ENCODE measurements at regions not wholly inside any gene's neighbourhood (a gene's known extent, or its start where the extent isn't known, plus 50 kb on each side); places are given as distances from the start of the nearest gene placed in this dataset.
A peak's percentile ranks its signal among the peaks of the same experiment; 100 is the strongest.

DNA sequence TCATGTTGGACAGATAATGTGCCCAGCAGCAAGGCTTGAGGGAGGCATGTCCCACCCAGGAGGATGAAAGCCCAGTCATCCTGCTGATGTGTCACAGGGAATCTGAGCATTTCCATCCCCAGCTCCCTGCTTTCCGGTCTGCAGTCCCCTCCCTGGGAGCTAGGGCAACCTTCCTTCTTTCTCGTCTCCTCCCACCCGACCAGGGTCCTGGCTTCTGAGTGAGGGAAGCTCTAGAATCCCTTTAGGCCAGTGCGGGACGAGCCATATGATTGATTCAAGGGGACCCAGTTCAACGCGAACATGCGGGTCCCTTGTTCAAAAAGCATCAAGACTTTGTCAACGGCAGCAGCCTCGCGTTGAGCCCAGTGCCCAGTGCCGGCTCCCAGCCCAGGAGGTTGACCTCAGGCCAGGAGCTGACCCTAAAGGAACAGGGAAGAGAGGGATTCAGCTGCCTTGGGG, 96.7 kb upstream of the TMPRSS2 start:
- Histone ChIP-seq H3F3A (ENCODE audit: low read depth) (no peaks in the 10 kb centered on the region), H2AFZ (replicated peaks) (no peak overlapping the region), H3K4me2 (no peak overlapping the region), H3K9ac (no peak overlapping the region), H3K79me2 (ENCODE audit: low read depth) (no peaks in the 10 kb centered on the region), H3K4me1 (peaks cover 6% of the 10 kb centered on the region), H3K9me3 (ENCODE audit: low read depth) (no peaks in the 10 kb centered on the region), H3K27ac (no peak overlapping the region), H4K20me1 (ENCODE audit: low read depth) (no peaks in the 10 kb centered on the region), H3K36me3 (no peaks in the 10 kb centered on the region), H3K4me3 (no peak overlapping the region), H3K27me3 (no peaks in the 10 kb centered on the region)
- Mint-ChIP-seq H3K9me3 (no peaks in the 10 kb centered on the region), H3K4me1 (peaks cover 6% of the 10 kb centered on the region), H3K27me3 (ENCODE audit: insufficient read depth, low read depth) (peaks cover 4% of the 10 kb centered on the region), H3K4me3 (no peak overlapping the region), H3K36me3 (no peaks in the 10 kb centered on the region), H3K27ac (no peak overlapping the region)
- DNase-seq (ENCODE audit: low spot score) = peak; percentile 27
- TF ChIP-seq, protein P1, sequence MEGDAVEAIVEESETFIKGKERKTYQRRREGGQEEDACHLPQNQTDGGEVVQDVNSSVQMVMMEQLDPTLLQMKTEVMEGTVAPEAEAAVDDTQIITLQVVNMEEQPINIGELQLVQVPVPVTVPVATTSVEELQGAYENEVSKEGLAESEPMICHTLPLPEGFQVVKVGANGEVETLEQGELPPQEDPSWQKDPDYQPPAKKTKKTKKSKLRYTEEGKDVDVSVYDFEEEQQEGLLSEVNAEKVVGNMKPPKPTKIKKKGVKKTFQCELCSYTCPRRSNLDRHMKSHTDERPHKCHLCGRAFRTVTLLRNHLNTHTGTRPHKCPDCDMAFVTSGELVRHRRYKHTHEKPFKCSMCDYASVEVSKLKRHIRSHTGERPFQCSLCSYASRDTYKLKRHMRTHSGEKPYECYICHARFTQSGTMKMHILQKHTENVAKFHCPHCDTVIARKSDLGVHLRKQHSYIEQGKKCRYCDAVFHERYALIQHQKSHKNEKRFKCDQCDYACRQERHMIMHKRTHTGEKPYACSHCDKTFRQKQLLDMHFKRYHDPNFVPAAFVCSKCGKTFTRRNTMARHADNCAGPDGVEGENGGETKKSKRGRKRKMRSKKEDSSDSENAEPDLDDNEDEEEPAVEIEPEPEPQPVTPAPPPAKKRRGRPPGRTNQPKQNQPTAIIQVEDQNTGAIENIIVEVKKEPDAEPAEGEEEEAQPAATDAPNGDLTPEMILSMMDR (IDR thresholded peaks at IDR 0.05) = no peak
- no peak for TF ChIP-seq EZH2phosphoT487 (IDR thresholded peaks at IDR 0.05)
- no peak for TF ChIP-seq EZH2 (IDR thresholded peaks at IDR 0.05)

DNA sequence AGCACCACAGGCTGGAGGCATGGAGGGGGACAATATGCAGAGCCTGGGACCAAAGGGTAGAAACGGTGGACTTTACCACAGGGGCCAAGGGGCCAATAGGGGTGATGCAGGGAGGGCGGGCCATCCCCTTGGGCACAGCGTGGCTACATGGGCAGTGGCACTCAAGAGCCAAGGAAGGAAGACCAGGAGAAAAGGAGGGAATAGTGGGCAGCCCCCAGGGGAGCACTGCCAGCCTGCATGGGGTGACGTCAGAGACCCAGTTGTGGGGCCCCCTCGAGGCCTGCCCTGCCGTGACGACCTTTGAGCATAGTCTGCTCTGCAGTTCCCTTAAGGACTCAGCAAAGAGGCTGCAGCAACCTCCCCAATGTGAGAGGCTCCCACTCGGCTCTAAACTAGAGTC, 95.5 kb upstream of the TMPRSS2 start:
- no peaks in the 10 kb centered on the region for H3K27me3 Mint-ChIP-seq (ENCODE audit: insufficient read depth, low read depth)
- TF ChIP-seq, protein P1 (IDR thresholded peaks at IDR 0.05) = no peak
- TF ChIP-seq EZH2 (IDR thresholded peaks at IDR 0.05) (no peak), EZH2phosphoT487 (IDR thresholded peaks at IDR 0.05) (no peak)

DNA sequence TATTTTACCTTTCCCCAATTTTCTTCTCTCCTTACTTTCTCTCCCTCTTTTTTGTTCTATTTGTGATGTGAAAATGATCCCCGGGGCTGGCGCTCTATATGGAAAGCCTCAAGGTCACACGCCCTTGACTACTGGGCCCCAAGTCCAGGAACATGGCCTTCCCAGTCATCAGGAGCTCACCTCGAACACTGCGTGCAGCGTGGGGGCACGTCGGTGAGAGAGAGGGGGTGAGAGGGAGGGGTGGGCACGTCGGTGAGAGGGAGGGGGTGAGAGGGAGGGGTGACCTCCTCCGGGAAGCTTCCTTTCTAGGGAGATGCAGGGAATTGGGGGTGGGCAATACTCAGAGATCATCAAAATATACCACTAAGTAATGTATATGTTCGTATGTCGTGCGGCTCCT, 94.6 kb upstream of the TMPRSS2 start:
- TF ChIP-seq EZH2phosphoT487 (IDR thresholded peaks at IDR 0.05) = no peak
- TF ChIP-seq, protein P1 (IDR thresholded peaks at IDR 0.05) = no peak
- no peak for TF ChIP-seq EZH2 (IDR thresholded peaks at IDR 0.05)
- Mint-ChIP-seq H3K27ac (no peak overlapping the region), H3K4me1 (peaks cover 6% of the 10 kb centered on the region), H3K27me3 (ENCODE audit: insufficient read depth, low read depth) (no peaks in the 10 kb centered on the region), H3K9me3 (peaks cover 2% of the 10 kb centered on the region), H3K4me3 (no peak overlapping the region), H3K36me3 (no peaks in the 10 kb centered on the region)
- H3K36me3 ChIP-seq = no peaks in the 10 kb centered on the region
- no peak overlapping the region for H3K4me2 ChIP-seq
- H4K20me1 ChIP-seq (ENCODE audit: low read depth) = no peaks in the 10 kb centered on the region
- H3K27ac ChIP-seq = no peak overlapping the region
- no peak for DNase-seq (ENCODE audit: low spot score)
- H3K4me1 ChIP-seq = peaks cover 6% of the 10 kb centered on the region
- H2AFZ ChIP-seq (replicated peaks) = no peak overlapping the region
- H3K9me3 ChIP-seq (ENCODE audit: low read depth) = no peaks in the 10 kb centered on the region
- H3K27me3 ChIP-seq = no peaks in the 10 kb centered on the region
- H3K9ac ChIP-seq = no peak overlapping the region
- H3K79me2 ChIP-seq (ENCODE audit: low read depth) = no peaks in the 10 kb centered on the region
- no peak overlapping the region for H3K4me3 ChIP-seq
- H3F3A ChIP-seq (ENCODE audit: low read depth) = no peaks in the 10 kb centered on the region

More for the DNA sequence above, 95.5 kb upstream of the TMPRSS2 start:
- DNase-seq (ENCODE audit: low spot score) = no peak
- no peaks in the 10 kb centered on the region for H3F3A ChIP-seq (ENCODE audit: low read depth)
- H3K4me1 Mint-ChIP-seq = peaks cover 6% of the 10 kb centered on the region
- H2AFZ ChIP-seq (replicated peaks) = no peak overlapping the region
- H3K36me3 ChIP-seq = no peaks in the 10 kb centered on the region
- H3K79me2 ChIP-seq (ENCODE audit: low read depth) = no peaks in the 10 kb centered on the region
- H3K4me3 ChIP-seq = no peak overlapping the region
- H3K27ac ChIP-seq = no peak overlapping the region
- H3K4me1 ChIP-seq = peaks cover 6% of the 10 kb centered on the region
- H3K9me3 Mint-ChIP-seq = peaks cover 2% of the 10 kb centered on the region
- H3K36me3 Mint-ChIP-seq = no peaks in the 10 kb centered on the region
- H4K20me1 ChIP-seq (ENCODE audit: low read depth) = no peaks in the 10 kb centered on the region
- H3K4me3 Mint-ChIP-seq = no peak overlapping the region
- no peaks in the 10 kb centered on the region for H3K9me3 ChIP-seq (ENCODE audit: low read depth)
- no peak overlapping the region for H3K4me2 ChIP-seq
- no peaks in the 10 kb centered on the region for H3K27me3 ChIP-seq
- H3K27ac Mint-ChIP-seq = no peak overlapping the region
- no peak overlapping the region for H3K9ac ChIP-seq

Data from neural progenitor cell (in vitro differentiated cells).